Astrocyte of the hippocampus (primary cell): ENCODE measurements at regions not wholly inside any gene's neighbourhood (a gene's known extent, or its start where the extent isn't known, plus 50 kb on each side); places are given as distances from the start of the nearest gene placed in this dataset.
A peak's percentile ranks its signal among the peaks of the same experiment; 100 is the strongest.

Source experiments
- DNase-seq: peaks from one replicate; pipeline ENCODE4 v3.0.0; 2011; ENCODE audit warnings: low read depth, low spot score

GRCh38 chr3:67710396-67710795 lies 56.0 kb upstream of the SUCLG2 start:
- no peak for DNase-seq

GRCh38 chr3:67706934-67707333 lies 52.5 kb upstream of the SUCLG2 start:
- DNase-seq: peak; percentile 46

GRCh38 chr3:67704322-67704721 lies 49.9 kb upstream of the SUCLG2 start:
- DNase-seq: no peak
